ENCODE measurements at regions not wholly inside any gene's neighbourhood (a gene's known extent, or its start where the extent isn't known, plus 50 kb on each side); places are given as distances from the start of the nearest gene placed in this dataset.

GRCh38 chr10:78730754-78731153 lies 338.0 kb upstream of the ZMIZ1 start:
- no peak for DNase-seq

- DNase-seq = no peak
Observed at GRCh38 chr10:78731675-78732074, 337.1 kb upstream of the ZMIZ1 start.

GRCh38 chr10:78732381-78732780 lies 336.4 kb upstream of the ZMIZ1 start:
- DNase-seq = no peak

GRCh38 chr10:78736926-78737630 lies 331.7 kb upstream of the ZMIZ1 start:
- no peak for DNase-seq

- DNase-seq = no peak
Observed at GRCh38 chr10:78737883-78738856, 330.6 kb upstream of the ZMIZ1 start.

GRCh38 chr10:78738861-78739260 lies 329.9 kb upstream of the ZMIZ1 start:
- DNase-seq = no peak

- DNase-seq = no peak
Observed at GRCh38 chr10:78739444-78740053, 329.2 kb upstream of the ZMIZ1 start.

GRCh38 chr10:78740976-78741915 lies 327.5 kb upstream of the ZMIZ1 start:
- no peak for DNase-seq

- no peak for DNase-seq
Observed at GRCh38 chr10:78742406-78742729, 326.4 kb upstream of the ZMIZ1 start.

GRCh38 chr10:78742730-78743615 lies 325.8 kb upstream of the ZMIZ1 start:
- DNase-seq = no peak

GRCh38 chr10:78744056-78744455 lies 324.7 kb upstream of the ZMIZ1 start:
- no peak for DNase-seq

GRCh38 chr10:78744491-78745090 lies 324.2 kb upstream of the ZMIZ1 start:
- DNase-seq = no peak

- DNase-seq = no peak
Observed at GRCh38 chr10:78745441-78745840, 323.3 kb upstream of the ZMIZ1 start.

- DNase-seq = no peak
Observed at GRCh38 chr10:78746155-78746763, 322.5 kb upstream of the ZMIZ1 start.

- DNase-seq = no peak
Observed at GRCh38 chr10:78747401-78748234, 321.1 kb upstream of the ZMIZ1 start.

GRCh38 chr10:78748235-78748533 lies 320.6 kb upstream of the ZMIZ1 start:
- no peak for DNase-seq

GRCh38 chr10:78749200-78749599 lies 319.6 kb upstream of the ZMIZ1 start:
- no peak for DNase-seq

- no peak for DNase-seq
Observed at GRCh38 chr10:78749898-78750297, 318.9 kb upstream of the ZMIZ1 start.

GRCh38 chr10:78750418-78750817 lies 318.3 kb upstream of the ZMIZ1 start:
- no peak for DNase-seq

GRCh38 chr10:78751716-78752115 lies 317.1 kb upstream of the ZMIZ1 start:
- no peak for DNase-seq
